Urinary bladder (tissue), 4 donors: ENCODE measurements at regions not wholly inside any gene's neighbourhood (a gene's known extent, or its start where the extent isn't known, plus 50 kb on each side); places are given as distances from the start of the nearest gene placed in this dataset.

ENCODE experiments used
- DNase-seq: peaks from one replicate; pipeline ENCODE4 v3.0.0-alpha.2; 2015; ENCODE audit errors: extremely low spot score
- H3K27ac ChIP-seq: one replicate; pipeline ENCODE4 v1.5.1; 2013; ENCODE audit warnings: low read depth, mild to moderate bottlenecking, moderate library complexity
- H3K36me3 ChIP-seq: one replicate; pipeline ENCODE4 v1.6.1; 2013; ENCODE audit warnings: mild to moderate bottlenecking, moderate library complexity; ENCODE audit not compliant: insufficient read depth
- H3K4me1 ChIP-seq: one replicate; pipeline ENCODE4 v1.6.1; 2013; ENCODE audit warnings: mild to moderate bottlenecking, moderate library complexity; ENCODE audit not compliant: insufficient read depth
- H3K4me3 ChIP-seq: one replicate; pipeline ENCODE4 v1.5.1; 2013; ENCODE audit warnings: low read depth, low read length
- WGBS: extraction: QIAGEN DNeasy Blood & Tissue Kit; methylation state at CpG from one replicate; pipeline ENCODE4 v1.1.7; 2013; 5-methylcytosine and 5-hydroxymethylcytosine counted together
- small RNA-seq: library from RNA; depleted of rRNA; stranded (forward); fragments of <200 nt; gene quantifications from one replicate; pipeline ENCODE3, GENCODE V24; 2014
- donor health status: healthy with polysubstance abuse.
- donor health status: healthy.

- Histone ChIP-seq H3K36me3 (no peaks in the 10 kb centered on the region), H3K27ac (no peak overlapping the region), H3K4me1 (peaks cover 4% of the 10 kb centered on the region), H3K4me3 (no peak overlapping the region)
- 85% methylated on average over 4 of the region's 4 CpGs for WGBS
- no peak for DNase-seq
These were observed 51.5 kb upstream of the MGAT5 start for GRCh38 chr2:134202371-134202770.

- no peak for DNase-seq
- H3K36me3 ChIP-seq = no peaks in the 10 kb centered on the region
These were observed 50.7 kb upstream of the MGAT5 start for GRCh38 chr2:134203175-134203574.

More at GRCh38 chr2:134203175-134203574, 50.7 kb upstream of the MGAT5 start:
- no peak overlapping the region for H3K27ac ChIP-seq
- H3K4me1 ChIP-seq = peaks cover 4% of the 10 kb centered on the region
- H3K4me3 ChIP-seq = no peak overlapping the region

Small RNAs in the stretch of these regions (small RNA-seq; reads per million reads assigned to genes)
- gene MIR3679 = 0.18 reads per million
